GM18507 (cell line): ENCODE measurements at regions not wholly inside any gene's neighbourhood (a gene's known extent, or its start where the extent isn't known, plus 50 kb on each side); places are given as distances from the start of the nearest gene placed in this dataset.
"Not testable (repeated sequence)": the region's sequence is repeated elsewhere in the genome, so short reads cannot be mapped to it uniquely, and the experiment has no call there.

Experiments
- DNase-seq: peaks from one replicate; pipeline ENCODE4 v3.0.0; 2011; ENCODE audit warnings: low read depth; ENCODE audit not compliant: insufficient read length; ENCODE audit errors: extremely low spot score
- FAIRE-seq: peaks from 2 replicates; lab custom pipeline; 2011; peaks lifted over from hg19 to GRCh38; lab: Jason Lieb, UNC

- FAIRE-seq (no peak), DNase-seq (no peak)
These were observed 50.2 kb upstream of the HIVEP1 start for GRCh38 chr6:11961923-11962322.

DNA sequence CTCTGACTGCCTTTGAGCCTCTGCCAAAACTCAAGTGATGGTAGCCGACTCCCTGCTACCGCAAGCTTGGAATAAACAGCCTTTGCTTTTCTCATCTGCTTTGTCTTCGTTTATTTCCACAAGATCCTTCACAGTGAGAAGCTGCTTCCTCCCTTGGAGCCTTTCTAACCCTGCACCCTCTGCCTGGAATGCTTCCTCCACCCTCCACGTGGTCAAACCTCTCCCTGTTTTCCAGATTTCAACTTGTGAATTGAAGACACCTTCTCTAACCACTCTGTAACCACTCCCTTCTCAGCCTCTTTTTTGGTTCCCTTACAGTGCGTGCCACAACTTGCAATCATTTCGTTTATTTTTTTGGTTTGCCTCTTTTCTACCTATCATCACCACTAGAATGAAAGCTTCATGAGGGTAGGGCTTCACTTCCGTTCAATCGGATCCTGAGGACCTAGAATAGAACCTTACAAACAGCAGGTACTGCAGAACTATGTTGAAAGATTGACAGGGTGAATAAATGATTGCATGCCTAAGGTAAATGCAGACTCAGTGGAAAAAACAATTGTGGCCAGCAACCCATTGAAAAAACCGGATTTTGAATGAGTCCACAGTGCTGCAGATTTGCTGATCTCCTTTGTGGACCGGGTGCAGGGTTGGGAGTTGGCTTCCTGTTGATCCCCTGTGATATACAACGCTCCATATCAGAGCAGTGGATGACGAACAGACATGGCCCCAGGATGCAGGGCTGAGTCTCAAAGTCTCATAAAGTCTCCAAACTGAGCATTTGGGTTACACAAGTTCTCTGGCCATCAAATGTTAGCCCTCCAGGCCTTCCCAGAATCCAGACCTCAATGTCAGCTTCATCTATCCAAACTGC lies 51.0 kb upstream of the HIVEP1 start:
- no peak for FAIRE-seq
- DNase-seq: no peak

GRCh38 chr6:11956781-11957180 lies 55.3 kb upstream of the HIVEP1 start:
- no peak for FAIRE-seq
- no peak for DNase-seq

DNA sequence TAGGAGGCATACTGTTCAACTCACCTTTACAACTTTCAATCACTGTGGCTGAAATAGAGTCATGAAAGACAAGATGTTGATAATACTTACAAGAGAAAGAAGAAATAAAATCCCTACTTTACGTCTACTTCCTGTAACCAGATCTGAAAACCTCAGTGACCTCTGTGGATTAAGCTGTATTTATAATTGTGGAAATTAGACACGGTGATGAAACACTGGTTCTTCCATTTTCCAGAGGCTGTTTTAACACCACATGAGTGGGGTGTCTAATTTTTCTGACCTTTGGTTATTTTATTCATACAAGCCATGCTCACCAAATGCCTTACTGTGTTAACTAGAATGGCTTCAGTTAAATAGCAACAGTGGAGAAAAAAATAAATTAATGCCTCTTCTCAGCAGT lies 58.5 kb upstream of the HIVEP1 start:
- FAIRE-seq: peak; percentile 54

GRCh38 chr6:11952316-11952715 lies 59.8 kb upstream of the HIVEP1 start:
- FAIRE-seq (no peak), DNase-seq (no peak)

More for the DNA sequence above, 58.5 kb upstream of the HIVEP1 start:
- DNase-seq: no peak

DNA sequence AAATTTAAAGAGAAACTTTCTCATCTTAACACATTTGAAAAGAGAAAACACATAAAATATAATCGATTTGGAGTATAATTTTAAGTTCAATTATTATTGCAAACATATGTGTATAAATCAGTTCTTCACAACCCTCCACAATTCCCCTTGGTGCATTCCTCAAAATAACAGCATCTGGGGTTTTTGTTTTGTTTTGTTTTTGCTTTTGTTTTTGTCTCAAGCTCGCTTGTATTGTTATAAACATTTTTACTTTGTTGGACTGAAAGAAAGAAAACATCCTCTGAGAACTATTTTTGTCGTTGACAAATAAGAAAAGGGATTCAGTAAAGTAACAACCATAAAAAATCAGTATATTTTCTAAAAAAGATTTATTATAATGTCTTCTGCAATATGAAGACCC lies 60.2 kb upstream of the HIVEP1 start:
- DNase-seq (no peak), FAIRE-seq (peak; percentile 41)

- FAIRE-seq: no peak
- DNase-seq: no peak
These were observed 62.0 kb upstream of the HIVEP1 start for GRCh38 chr6:11950109-11950508.

GRCh38 chr6:11947575-11947974 lies 64.5 kb upstream of the HIVEP1 start:
- no peak for FAIRE-seq
- no peak for DNase-seq

DNA sequence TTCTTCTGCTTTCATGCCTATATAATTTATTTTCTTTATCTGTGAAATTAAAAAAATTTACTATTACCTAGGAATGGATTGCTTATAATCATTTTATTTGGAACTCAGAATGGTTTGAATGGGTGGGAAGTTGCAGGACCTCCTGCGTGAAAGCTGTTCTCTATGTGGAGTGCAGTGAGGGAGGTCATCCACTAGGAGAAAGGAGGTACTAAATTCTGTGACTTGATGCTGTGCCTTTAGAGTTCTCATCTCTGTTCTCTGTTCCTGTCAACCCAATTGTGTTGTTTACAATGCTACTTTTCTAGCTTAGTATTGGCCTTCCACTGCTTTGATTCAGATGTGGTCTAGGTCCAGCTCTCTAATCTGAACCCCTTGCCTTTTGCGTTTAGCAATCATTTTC lies 65.0 kb upstream of the HIVEP1 start:
- DNase-seq: no peak
- no peak for FAIRE-seq

GRCh38 chr6:11944111-11944510 lies 68.0 kb upstream of the HIVEP1 start:
- FAIRE-seq: no peak
- DNase-seq: no peak

DNA sequence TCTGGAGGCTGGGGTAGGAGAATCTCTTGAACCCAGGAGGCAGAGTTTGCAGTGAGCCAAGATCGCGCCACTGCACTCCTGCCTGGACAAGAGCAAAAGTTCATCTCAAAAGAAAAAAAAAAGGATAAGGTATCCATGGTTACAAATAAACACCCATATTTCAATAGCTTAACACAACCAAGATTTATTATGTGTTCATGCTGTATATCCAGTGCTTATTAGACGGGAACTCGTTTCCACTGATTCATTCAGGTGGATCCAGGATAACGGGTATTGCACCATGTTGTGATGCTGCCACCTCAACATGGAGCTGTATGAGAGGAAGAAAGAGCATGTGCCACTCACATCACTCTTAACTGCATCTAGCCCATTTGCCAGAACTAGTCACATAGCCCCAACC lies 69.1 kb upstream of the HIVEP1 start:
- DNase-seq (no peak), FAIRE-seq (no peak)

GRCh38 chr6:11942185-11942864 lies 69.8 kb upstream of the HIVEP1 start:
- no peak for FAIRE-seq
- no peak for DNase-seq

DNA sequence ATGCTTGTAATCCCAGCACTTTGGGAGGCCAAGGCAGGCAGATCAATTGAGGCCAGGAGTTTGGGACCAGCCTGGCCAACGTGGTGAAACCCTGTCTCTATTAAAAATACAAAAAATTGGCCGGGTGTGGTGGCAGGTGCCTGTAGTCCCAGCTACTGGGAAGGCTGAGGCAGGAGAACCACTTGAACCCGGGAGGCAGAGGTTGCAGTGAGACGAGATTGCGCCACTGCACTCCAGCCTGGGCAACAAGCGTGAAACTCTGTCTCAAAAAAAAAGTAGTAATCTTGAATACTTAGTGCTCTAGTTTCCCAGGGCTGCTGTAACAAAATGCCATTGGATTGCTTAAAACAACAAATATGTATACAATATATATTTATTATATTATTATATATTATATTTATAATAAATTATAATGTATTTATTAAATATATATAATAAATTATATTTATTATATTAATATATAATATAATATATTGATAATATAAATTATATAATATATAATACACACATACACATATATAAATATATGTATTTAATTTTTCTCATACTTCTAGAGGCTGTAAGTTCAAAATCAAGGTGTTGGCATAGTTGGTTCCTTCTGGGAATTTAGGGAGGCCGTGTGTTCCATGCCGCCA lies 71.5 kb upstream of the HIVEP1 start:
- not testable (repeated sequence) for FAIRE-seq, DNase-seq

DNA sequence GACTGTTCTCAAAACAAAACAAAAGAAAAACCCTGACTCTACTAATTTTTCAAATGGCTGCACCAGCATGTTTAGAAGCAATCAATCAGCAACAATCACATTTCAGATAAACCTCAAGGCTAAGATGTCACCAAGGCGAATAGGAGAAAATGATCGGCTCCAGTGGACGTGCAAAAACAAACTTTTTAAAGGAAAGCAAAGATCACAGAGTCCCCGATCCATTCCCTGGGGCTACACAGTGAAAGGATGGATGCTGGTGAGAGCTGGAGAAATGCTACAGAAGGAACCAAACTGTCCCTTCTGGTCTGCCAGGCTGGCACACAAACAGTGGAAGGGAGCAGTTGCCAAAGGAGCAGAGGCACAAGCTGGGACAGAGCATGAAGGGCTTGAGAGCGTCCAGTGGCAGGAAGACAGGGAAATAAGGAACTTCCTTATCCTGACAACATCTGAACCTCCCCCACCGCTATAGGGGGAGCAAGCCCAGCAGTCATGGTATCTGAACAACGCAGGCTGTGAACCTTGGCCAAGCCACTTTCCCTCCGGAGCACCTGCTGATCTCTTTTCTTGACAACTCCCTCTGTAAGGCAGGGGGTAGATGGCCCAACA lies 73.7 kb upstream of the HIVEP1 start:
- FAIRE-seq (no peak), DNase-seq (no peak)

- FAIRE-seq (no peak), DNase-seq (no peak)
These were observed 77.5 kb upstream of the HIVEP1 start for GRCh38 chr6:11934638-11935037.

GRCh38 chr6:11932892-11933291 lies 79.2 kb upstream of the HIVEP1 start:
- DNase-seq, FAIRE-seq: not testable (repeated sequence)

DNA sequence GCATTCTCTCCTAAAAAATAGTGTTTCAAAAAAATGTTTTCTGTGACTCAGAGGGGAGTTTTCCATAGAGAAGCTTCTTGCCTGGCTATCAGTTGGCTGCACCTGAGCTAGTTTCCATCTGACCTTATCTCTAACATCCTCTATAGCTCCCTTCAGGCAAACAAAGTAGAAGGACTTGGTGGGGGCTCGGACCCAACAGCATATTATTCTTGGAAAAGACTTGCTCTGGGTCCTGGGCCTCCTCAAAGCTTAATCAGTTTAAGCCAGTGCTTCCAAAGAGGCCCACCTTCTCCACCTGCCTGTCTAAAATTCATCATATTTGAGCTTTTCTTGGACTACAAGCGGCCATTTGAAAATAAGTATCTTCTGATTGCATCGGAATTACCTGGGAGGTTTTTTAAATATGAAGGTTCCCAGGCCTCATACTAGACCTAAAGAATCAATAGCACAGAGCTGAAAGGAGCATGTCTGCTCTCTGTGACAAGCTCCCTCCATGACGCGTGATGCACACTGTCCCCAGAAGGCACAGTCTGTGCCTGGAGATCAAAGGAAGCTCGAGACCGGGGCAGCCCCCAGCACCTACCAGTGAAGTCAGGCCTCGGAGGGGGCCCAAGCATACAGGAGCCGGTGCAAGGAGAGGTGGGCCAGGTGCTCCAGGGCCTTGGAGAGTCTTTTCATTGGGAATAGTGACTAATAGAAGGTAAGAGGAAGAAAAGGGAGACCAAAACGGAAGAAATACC lies 80.6 kb upstream of the HIVEP1 start:
- DNase-seq (no peak), FAIRE-seq (no peak)

GRCh38 chr6:11930834-11931233 lies 81.3 kb upstream of the HIVEP1 start:
- not testable (repeated sequence) for FAIRE-seq, DNase-seq

DNA sequence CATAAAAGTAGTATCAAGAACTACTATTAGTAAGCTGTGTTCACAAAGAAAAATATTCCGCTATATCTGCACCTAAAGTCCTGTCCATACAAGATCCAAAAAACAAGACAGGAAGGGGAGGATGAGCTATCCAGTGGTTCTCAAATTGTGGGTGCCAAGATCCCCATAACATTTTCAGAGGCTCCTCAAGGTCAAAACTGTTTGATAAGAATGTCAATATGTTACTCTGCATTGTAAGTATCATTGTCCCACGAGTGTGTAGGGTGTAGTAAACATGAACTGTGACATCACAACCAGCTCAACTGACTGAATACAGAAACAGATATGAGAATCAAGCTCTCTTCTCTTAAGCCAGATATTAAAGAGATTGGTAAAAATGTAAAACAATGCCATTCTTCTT lies 81.9 kb upstream of the HIVEP1 start:
- no peak for DNase-seq
- no peak for FAIRE-seq
